Left cardiac atrium (tissue), 4 donors: ENCODE measurements at regions not wholly inside any gene's neighbourhood (a gene's known extent, or its start where the extent isn't known, plus 50 kb on each side); places are given as distances from the start of the nearest gene placed in this dataset.
"Not testable (repeated sequence)": the region's sequence is repeated elsewhere in the genome, so short reads cannot be mapped to it uniquely, and the experiment has no call there.

Source experiments
- ATAC-seq, 2 donors: fragments of 200-7000 bp; cut with Tn5 transposase; one replicate each; pipeline ENCODE4 v1.9.1; 2020; ENCODE audit warnings: mild to moderate bottlenecking in 2 of 2, moderate library complexity in 2 of 2
- DNase-seq: peaks from one replicate; pipeline ENCODE4 v3.0.0-alpha.2; 2020
- intact Hi-C, 2 donors: fragments of 100-400 bp; cut with DNase I; formaldehyde crosslinking; loops; one replicate each; pipeline versions ENCODE4 v1.14.1 to v1.15.1; 2022 to 2023
- donor health status: DM: no; HTN: yes; CAD: no.
- donor health status: DM: no; HTN: yes; CAD: no; lungs with severe emphysema.
- donor health status: DM: yes; HTN: yes; CAD: no.
- donor health status: Dilated cardiomyopathy.

GRCh38 chrX:44785652-44786051, 58.2 kb upstream of the DUSP21 start:
- intact Hi-C loops = no loop called here
- ATAC-seq = no peak
- DNase-seq = no peak

DNA sequence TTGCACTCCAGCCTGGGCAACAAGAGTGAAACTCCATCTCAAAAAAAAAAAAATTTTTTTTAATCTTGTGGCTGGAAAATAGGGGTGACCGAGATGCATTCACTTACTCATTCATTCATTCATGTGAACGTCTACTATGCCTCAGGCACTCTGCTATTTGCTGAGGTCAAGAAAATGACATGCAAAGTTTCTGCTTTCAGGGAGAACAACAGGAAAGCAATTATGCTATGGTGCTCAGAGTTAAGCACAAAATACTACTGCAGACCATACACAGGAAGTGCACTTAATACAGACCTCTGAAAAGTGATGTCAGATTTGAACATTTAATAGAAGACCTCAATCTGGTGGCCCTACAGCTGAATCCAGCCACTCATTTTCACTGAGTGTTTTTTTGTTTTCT, 59.6 kb upstream of the DUSP21 start:
- intact Hi-C loops = no loop called here
- DNase-seq (no peak), ATAC-seq (no peak)

- intact Hi-C loops = no loop called here
- no peak for ATAC-seq
- no peak for DNase-seq
These were observed 65.6 kb upstream of the DUSP21 start for GRCh38 chrX:44778254-44778653.

- no peak for ATAC-seq
- intact Hi-C loops = no loop called here
These were observed 68.1 kb upstream of the DUSP21 start for GRCh38 chrX:44775726-44776125.

GRCh38 chrX:44774066-44774465, 69.8 kb upstream of the DUSP21 start:
- intact Hi-C loops, ATAC-seq, DNase-seq: not testable (repeated sequence)

More at GRCh38 chrX:44775726-44776125, 68.1 kb upstream of the DUSP21 start:
- no peak for DNase-seq

GRCh38 chrX:44770121-44770520, 73.7 kb upstream of the DUSP21 start:
- intact Hi-C loops = no loop called here

GRCh38 chrX:44767308-44767707, 76.5 kb upstream of the DUSP21 start:
- intact Hi-C loops = no loop called here
- no peak for DNase-seq
- ATAC-seq = no peak

More at GRCh38 chrX:44770121-44770520, 73.7 kb upstream of the DUSP21 start:
- DNase-seq = no peak
- ATAC-seq = no peak

DNA sequence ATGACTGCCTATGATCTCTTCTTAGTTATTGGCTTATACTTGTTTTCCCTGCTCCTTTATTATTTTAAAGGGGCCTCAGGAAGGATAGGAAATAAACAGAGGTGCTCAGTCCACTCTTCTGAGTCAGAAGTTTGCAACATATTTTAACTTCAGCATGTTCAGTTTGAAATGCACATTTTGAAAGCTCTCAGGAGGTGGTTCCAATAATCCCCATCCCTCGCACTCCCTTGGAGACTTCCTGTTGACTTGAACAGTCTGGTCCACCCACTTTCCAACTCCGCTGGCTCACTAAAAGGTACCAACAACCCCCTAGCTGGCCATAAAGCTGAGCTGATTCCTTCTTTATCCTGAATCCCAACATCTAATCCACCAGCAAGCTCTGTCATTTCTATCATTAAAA, 78.3 kb upstream of the DUSP21 start:
- no peak for ATAC-seq
- DNase-seq = no peak
- intact Hi-C loops = no loop called here

DNA sequence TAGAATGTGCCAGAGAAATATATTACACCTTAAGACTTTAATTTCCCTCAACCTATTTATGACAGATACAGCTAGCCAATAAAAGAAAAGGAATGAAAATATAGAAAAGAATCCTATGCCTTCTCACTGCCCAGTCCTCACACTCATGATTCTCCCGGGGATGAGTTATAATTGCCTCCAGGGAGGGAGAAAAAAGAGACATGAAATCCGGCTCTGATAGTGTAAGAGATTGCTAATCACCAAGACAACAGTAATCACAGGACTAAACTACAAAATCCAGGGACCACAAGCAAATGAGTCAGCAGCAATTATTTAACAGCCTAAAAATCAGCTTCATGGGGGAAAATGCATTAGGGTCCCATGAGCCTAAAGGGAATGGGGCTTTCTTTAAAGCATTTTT, 95.9 kb upstream of the DUSP21 start:
- intact Hi-C loops = no loop called here
- no peak for ATAC-seq
- no peak for DNase-seq

DNA sequence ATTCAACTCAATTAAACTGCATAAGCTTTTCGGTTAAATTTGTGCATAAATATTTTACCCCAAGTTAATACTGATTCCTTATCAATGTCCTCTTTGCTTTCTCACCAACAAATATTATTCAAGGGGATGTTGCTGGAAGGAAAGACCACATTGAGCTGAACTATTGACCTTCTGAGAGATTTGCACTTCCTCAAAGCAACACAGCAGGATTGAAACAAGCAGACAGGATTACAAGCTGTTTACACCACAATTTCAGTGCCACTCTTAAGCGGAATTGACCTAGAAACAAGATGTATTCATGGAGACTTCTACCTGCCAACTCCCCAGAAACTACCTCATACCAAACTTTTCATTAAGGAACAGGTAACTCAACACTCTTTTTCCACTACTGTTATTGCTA, 96.5 kb upstream of the DUSP21 start:
- DNase-seq (no peak), ATAC-seq (no peak)
- intact Hi-C loops = no loop called here

DNA sequence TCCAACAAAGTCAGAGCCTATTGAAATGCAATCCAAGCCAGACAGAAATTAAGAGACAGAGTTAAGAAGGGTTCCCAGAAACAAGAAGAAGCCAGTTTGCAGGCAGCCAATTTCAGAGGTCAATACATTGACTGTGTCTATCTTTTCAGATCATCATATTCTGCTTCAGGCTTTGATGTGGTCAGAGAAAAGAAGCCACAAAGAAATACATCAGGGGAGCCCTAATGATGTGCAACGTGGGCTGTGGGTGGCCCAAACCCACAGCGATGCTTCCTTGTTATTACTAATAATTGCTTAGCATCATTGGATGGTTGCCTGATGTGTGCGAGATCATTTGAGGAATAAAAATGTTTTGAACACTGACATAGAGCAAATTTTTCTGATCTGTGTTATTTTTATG, 99.0 kb upstream of the DUSP21 start:
- no peak for DNase-seq
- ATAC-seq = no peak
- intact Hi-C loops = no loop called here

DNA sequence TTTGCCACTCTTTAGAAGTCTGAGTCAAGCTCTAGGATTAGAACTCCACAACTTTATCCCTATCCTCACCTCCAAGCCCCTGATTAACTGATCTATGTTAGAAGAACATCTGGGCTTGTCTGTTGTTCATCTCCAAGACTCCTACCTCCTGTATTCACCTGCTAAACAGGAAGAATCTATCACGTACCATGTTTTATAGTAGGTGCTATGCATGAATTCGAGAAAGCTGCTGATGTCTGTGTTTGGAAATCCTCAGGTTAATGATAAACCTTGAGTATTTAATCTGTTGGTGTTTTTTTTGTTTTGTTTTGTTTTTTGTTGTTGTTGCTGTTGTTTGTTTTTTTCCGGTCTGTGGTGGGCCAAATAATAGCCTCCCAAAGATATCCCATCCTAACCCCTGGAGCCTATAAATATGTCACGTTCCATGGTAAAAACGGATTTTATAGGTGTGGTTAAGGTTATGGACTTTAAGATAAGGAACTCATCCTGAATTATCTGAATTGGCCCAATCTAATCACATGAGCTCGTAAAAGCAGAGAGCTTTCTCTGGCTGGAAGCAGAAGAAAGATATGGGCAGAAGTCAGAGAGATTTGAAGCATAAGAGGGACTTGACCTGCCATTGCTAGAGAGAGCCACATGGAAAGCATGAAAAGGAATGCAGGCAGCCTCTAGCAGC, 101.2 kb upstream of the DUSP21 start:
- intact Hi-C loops = no loop called here
- ATAC-seq (no peak), DNase-seq (no peak)

DNA sequence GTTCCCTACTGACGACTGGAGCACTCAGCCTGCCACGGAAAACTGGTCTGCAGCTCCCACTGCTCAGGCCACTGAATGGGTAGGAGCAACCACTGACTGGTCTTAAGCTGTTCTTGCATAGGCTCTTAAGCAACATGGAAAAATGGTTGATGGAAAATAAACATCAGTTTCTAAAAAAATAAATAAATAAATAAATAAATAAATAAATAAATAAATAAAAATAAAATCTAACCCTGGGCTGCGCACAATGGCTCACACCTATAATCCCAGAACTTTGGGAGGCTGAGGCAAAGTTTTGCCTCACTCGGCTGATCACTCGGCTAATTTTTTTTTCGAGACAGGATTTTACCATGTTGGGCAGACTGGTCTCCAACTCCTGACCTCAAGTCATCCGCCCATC, 102.0 kb upstream of the DUSP21 start:
- ATAC-seq, intact Hi-C loops, DNase-seq: not testable (repeated sequence)

GRCh38 chrX:44741458-44741857, 102.4 kb upstream of the DUSP21 start:
- DNase-seq, intact Hi-C loops, ATAC-seq: not testable (repeated sequence)

DNA sequence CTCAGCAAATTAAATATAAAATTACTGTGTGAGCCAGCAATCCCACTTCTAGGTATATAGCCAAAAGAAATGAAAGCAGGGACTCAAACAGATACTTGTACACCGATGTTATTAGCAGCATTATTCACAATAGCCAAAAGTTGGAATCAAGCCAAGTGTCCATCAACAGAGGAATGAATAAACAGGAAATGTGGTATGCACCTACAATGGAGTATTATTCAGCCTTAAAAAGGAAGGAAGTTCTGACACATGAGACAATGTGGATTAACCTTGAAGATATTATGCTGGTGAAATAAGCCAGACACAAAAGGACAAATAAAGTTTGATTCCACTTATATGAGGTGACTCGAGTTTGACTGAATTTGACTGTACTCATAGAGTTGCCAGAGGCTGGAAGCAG, 108.3 kb upstream of the DUSP21 start:
- no peak for ATAC-seq
- DNase-seq = no peak
- intact Hi-C loops = no loop called here

- intact Hi-C loops = no loop called here
- DNase-seq (no peak), ATAC-seq (no peak)
These were observed 109.9 kb upstream of the DUSP21 start for GRCh38 chrX:44733931-44734330.

GRCh38 chrX:44731160-44731559, 112.7 kb upstream of the DUSP21 start:
- no peak for ATAC-seq
- DNase-seq = no peak
- intact Hi-C loops = no loop called here

DNA sequence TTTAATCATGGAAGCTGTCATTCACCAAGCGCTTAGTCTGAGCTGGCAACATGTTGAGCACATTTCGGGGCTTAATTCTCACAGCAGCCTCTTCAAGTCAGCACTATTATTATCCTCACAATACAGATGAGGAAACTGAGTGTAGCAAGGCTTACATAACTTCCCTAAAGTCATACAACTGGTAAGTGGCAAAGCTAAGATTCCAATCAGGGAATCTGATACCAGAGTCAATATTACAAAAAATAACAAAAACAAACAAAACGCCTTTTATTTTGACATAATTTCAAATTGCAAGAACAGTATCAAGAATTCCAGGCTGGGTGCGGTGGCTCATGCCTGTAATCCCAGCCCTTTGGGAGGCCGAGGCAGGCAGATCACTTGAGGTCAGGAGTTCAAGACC, 120.4 kb upstream of the DUSP21 start:
- DNase-seq (no peak), ATAC-seq (no peak)
- intact Hi-C loops = no loop called here

DNA sequence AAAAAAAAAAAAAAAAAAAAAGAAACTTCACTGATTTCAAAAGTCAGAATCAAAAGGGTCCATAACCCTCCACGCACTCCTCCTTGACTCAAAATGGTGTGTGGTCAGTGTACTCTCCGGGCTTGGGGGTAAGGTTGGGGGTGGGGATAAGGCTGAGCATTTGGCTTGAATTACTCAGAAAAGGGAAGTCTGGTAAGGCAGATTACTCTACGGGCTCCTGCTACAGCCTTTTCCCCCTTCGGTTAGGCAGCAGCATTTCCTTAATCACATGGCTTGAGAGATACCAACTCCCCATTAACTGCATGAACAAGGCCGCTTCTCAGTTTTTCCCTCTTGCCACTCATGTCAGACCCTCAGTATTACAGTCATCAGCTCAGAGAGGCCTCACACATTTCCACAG, 135.4 kb upstream of the DUSP21 start:
- ATAC-seq = no peak
- DNase-seq = no peak
- intact Hi-C loops = no loop called here

DNA sequence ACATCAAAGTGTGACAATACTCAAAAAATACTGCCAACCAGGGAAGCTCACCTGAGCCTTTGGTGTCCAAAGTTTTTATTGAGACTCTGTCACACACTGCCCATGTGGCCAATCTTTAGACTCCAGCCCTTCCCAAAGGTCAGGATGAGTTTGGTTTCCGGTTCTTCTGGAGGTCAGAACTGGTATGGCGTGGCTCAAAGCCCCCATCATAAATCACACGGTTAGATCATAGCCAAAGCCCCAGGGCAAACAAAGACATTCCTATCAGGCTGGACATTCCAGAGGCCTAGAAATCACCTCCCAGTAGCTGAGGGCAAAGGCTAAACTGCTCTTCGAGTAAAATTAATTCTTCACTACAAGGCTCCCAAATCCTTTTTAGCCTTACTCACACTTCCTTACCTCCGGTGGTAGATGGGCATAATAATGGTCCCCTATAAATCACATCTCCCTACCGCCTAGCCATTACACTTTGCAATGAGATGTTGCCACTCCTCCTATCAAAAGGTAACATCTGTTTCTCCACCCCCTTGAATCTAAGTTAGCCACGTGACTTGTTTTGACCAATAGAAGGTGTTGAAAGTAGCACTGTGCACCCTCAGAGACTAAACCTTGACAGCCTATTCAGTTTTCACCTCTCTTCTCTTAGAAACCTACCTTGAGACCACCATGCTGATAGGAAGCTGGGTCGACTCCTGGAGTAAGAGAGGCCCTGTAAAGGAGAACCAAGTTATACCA, 137.8 kb upstream of the DUSP21 start:
- no peak for DNase-seq
- intact Hi-C loops = no loop called here
- ATAC-seq = no peak

GRCh38 chrX:44698357-44698756, 145.5 kb upstream of the DUSP21 start:
- DNase-seq (no peak), ATAC-seq (no peak)
- intact Hi-C loops = no loop called here
